Activated CD4-positive, alpha-beta memory T cell treated with anti-CD3 and anti-CD28 coated beads, Interleukin-2, amount 10 ng/mL, durations not matched to agents 7 days and 5 days (primary cell): ENCODE measurements at regions not wholly inside any gene's neighbourhood (a gene's known extent, or its start where the extent isn't known, plus 50 kb on each side); places are given as distances from the start of the nearest gene placed in this dataset.

Experiments
- CTCF ChIA-PET: fragments of 350-600 bp; sonication (Branson Sonifier 250); formaldehyde crosslinking; loops from one replicate; lab custom pipeline; 2021; ENCODE audit warnings: antibody characterized with exemption, inconsistent platforms; lab: Charles Lee
- POLR2A ChIA-PET: fragments of 350-600 bp; sonication (Branson Sonifier 250); formaldehyde crosslinking; loops from one replicate; lab custom pipeline; 2021; ENCODE audit warnings: antibody characterized with exemption; lab: Charles Lee
- DNase-seq: peaks from one replicate; pipeline ENCODE4 v3.0.0-alpha.2; 2020
- H3K27ac Mint-ChIP-seq: one replicate; pipeline ENCODE4 v1.8.0; 2021; ENCODE audit warnings: mild to moderate bottlenecking, mixed read lengths
- H3K27me3 Mint-ChIP-seq: one replicate; pipeline ENCODE4 v1.8.0; 2021; ENCODE audit warnings: mixed read lengths
- H3K36me3 Mint-ChIP-seq: one replicate; pipeline ENCODE4 v1.8.0; 2021; ENCODE audit warnings: low read depth, mixed read lengths
- H3K4me1 Mint-ChIP-seq: one replicate; pipeline ENCODE4 v1.8.0; 2021; ENCODE audit warnings: mixed read lengths
- H3K4me3 Mint-ChIP-seq: one replicate; pipeline ENCODE4 v1.8.0; 2021; ENCODE audit warnings: mild to moderate bottlenecking, mixed read lengths
- H3K9me3 Mint-ChIP-seq: one replicate; pipeline ENCODE4 v1.8.0; 2021; ENCODE audit warnings: mixed read lengths

GRCh38 chr11:25159341-25159740 lies 662.5 kb downstream of the LUZP2 start:
- no peak for DNase-seq
- no peak overlapping the region for H3K4me3 Mint-ChIP-seq
- ChIA-PET POLR2A (no interaction called here), CTCF (no interaction called here)
- peaks cover 12% of the 10 kb centered on the region for H3K9me3 Mint-ChIP-seq
- no peaks in the 10 kb centered on the region for H3K36me3 Mint-ChIP-seq
- H3K27me3 Mint-ChIP-seq, result no peaks in the 10 kb centered on the region
- no peak overlapping the region for H3K27ac Mint-ChIP-seq
- no peaks in the 10 kb centered on the region for H3K4me1 Mint-ChIP-seq

GRCh38 chr11:25163421-25163820 lies 666.6 kb downstream of the LUZP2 start:
- Mint-ChIP-seq H3K36me3 (no peaks in the 10 kb centered on the region), H3K27ac (no peak overlapping the region), H3K4me3 (no peak overlapping the region), H3K27me3 (no peaks in the 10 kb centered on the region), H3K4me1 (no peaks in the 10 kb centered on the region), H3K9me3 (peaks cover 16% of the 10 kb centered on the region)
- CTCF ChIA-PET, result no interaction called here
- DNase-seq, result no peak
- POLR2A ChIA-PET, result no interaction called here

GRCh38 chr11:25180187-25180586 lies 683.3 kb downstream of the LUZP2 start:
- Mint-ChIP-seq H3K4me1 (no peaks in the 10 kb centered on the region), H3K27ac (no peak overlapping the region), H3K36me3 (no peaks in the 10 kb centered on the region), H3K27me3 (no peaks in the 10 kb centered on the region), H3K4me3 (no peak overlapping the region), H3K9me3 (peaks cover 13% of the 10 kb centered on the region)
- POLR2A ChIA-PET, result no interaction called here
- no peak for DNase-seq
- CTCF ChIA-PET, result no interaction called here

GRCh38 chr11:25183411-25183810 lies 686.6 kb downstream of the LUZP2 start:
- ChIA-PET POLR2A (no interaction called here), CTCF (no interaction called here)
- no peak for DNase-seq
- peaks cover 9% of the 10 kb centered on the region for H3K9me3 Mint-ChIP-seq
- H3K27ac Mint-ChIP-seq, result no peak overlapping the region
- H3K4me1 Mint-ChIP-seq, result no peaks in the 10 kb centered on the region
- no peaks in the 10 kb centered on the region for H3K27me3 Mint-ChIP-seq
- no peak overlapping the region for H3K4me3 Mint-ChIP-seq
- H3K36me3 Mint-ChIP-seq, result no peaks in the 10 kb centered on the region

GRCh38 chr11:25197515-25197914 lies 700.7 kb downstream of the LUZP2 start:
- Mint-ChIP-seq H3K27ac (no peak overlapping the region), H3K9me3 (peaks cover 5% of the 10 kb centered on the region), H3K36me3 (no peaks in the 10 kb centered on the region), H3K27me3 (no peaks in the 10 kb centered on the region), H3K4me1 (no peaks in the 10 kb centered on the region), H3K4me3 (no peak overlapping the region)
- DNase-seq, result no peak
- ChIA-PET POLR2A (no interaction called here), CTCF (no interaction called here)

GRCh38 chr11:25198704-25199103 lies 701.9 kb downstream of the LUZP2 start:
- DNase-seq, result no peak
- Mint-ChIP-seq H3K27me3 (no peaks in the 10 kb centered on the region), H3K4me3 (no peak overlapping the region), H3K27ac (no peak overlapping the region), H3K9me3 (peaks cover 7% of the 10 kb centered on the region), H3K36me3 (no peaks in the 10 kb centered on the region), H3K4me1 (no peaks in the 10 kb centered on the region)
- POLR2A ChIA-PET, result no interaction called here
- CTCF ChIA-PET, result no interaction called here

- Mint-ChIP-seq H3K4me1 (no peaks in the 10 kb centered on the region), H3K27me3 (no peaks in the 10 kb centered on the region), H3K9me3 (peaks cover 13% of the 10 kb centered on the region), H3K36me3 (no peaks in the 10 kb centered on the region), H3K4me3 (no peak overlapping the region), H3K27ac (no peak overlapping the region)
- CTCF ChIA-PET, result no interaction called here
- DNase-seq, result no peak
- POLR2A ChIA-PET, result no interaction called here
Measured at GRCh38 chr11:25200925-25201324, 704.1 kb downstream of the LUZP2 start.

- no peaks in the 10 kb centered on the region for H3K36me3 Mint-ChIP-seq
- no peaks in the 10 kb centered on the region for H3K4me1 Mint-ChIP-seq
- POLR2A ChIA-PET, result no interaction called here
- CTCF ChIA-PET, result no interaction called here
- no peak overlapping the region for H3K27ac Mint-ChIP-seq
- H3K4me3 Mint-ChIP-seq, result no peak overlapping the region
- H3K9me3 Mint-ChIP-seq, result peaks cover 19% of the 10 kb centered on the region
- H3K27me3 Mint-ChIP-seq, result no peaks in the 10 kb centered on the region
- DNase-seq, result no peak
Measured at GRCh38 chr11:25206762-25207161, 709.9 kb downstream of the LUZP2 start.

GRCh38 chr11:25211635-25212254 lies 714.9 kb downstream of the LUZP2 start:
- Mint-ChIP-seq H3K27me3 (no peaks in the 10 kb centered on the region), H3K27ac (no peak overlapping the region), H3K4me3 (no peak overlapping the region), H3K36me3 (no peaks in the 10 kb centered on the region), H3K4me1 (no peaks in the 10 kb centered on the region), H3K9me3 (peaks cover 14% of the 10 kb centered on the region)
- DNase-seq, result no peak
- ChIA-PET CTCF (no interaction called here), POLR2A (no interaction called here)

GRCh38 chr11:25214535-25215176 lies 717.8 kb downstream of the LUZP2 start:
- ChIA-PET POLR2A (no interaction called here), CTCF (no interaction called here)
- Mint-ChIP-seq H3K27me3 (no peaks in the 10 kb centered on the region), H3K36me3 (no peaks in the 10 kb centered on the region), H3K27ac (no peak overlapping the region), H3K4me1 (no peaks in the 10 kb centered on the region), H3K4me3 (no peak overlapping the region), H3K9me3 (peaks cover 14% of the 10 kb centered on the region)
- DNase-seq, result no peak

GRCh38 chr11:25218036-25218435 lies 721.2 kb downstream of the LUZP2 start:
- H3K27me3 Mint-ChIP-seq, result no peaks in the 10 kb centered on the region
- no peak overlapping the region for H3K4me3 Mint-ChIP-seq
- H3K4me1 Mint-ChIP-seq, result no peaks in the 10 kb centered on the region
- DNase-seq, result no peak
- no peak overlapping the region for H3K27ac Mint-ChIP-seq
- ChIA-PET CTCF (no interaction called here), POLR2A (no interaction called here)
- no peaks in the 10 kb centered on the region for H3K36me3 Mint-ChIP-seq
- peaks cover 10% of the 10 kb centered on the region for H3K9me3 Mint-ChIP-seq

GRCh38 chr11:25225078-25225477 lies 728.2 kb downstream of the LUZP2 start:
- peaks cover 9% of the 10 kb centered on the region for H3K9me3 Mint-ChIP-seq
- ChIA-PET CTCF (no interaction called here), POLR2A (no interaction called here)
- no peaks in the 10 kb centered on the region for H3K27me3 Mint-ChIP-seq
- H3K36me3 Mint-ChIP-seq, result no peaks in the 10 kb centered on the region
- no peak overlapping the region for H3K4me3 Mint-ChIP-seq
- H3K4me1 Mint-ChIP-seq, result no peaks in the 10 kb centered on the region
- no peak for DNase-seq
- H3K27ac Mint-ChIP-seq, result no peak overlapping the region

- Mint-ChIP-seq H3K4me3 (no peak overlapping the region), H3K27me3 (no peaks in the 10 kb centered on the region), H3K9me3 (peaks cover 9% of the 10 kb centered on the region), H3K36me3 (no peaks in the 10 kb centered on the region), H3K4me1 (no peaks in the 10 kb centered on the region), H3K27ac (no peak overlapping the region)
- CTCF ChIA-PET, result no interaction called here
- no peak for DNase-seq
- POLR2A ChIA-PET, result no interaction called here
Measured at GRCh38 chr11:25242928-25243327, 746.1 kb downstream of the LUZP2 start.

GRCh38 chr11:25244126-25244525 lies 747.3 kb downstream of the LUZP2 start:
- peaks cover 11% of the 10 kb centered on the region for H3K9me3 Mint-ChIP-seq
- no peaks in the 10 kb centered on the region for H3K36me3 Mint-ChIP-seq
- CTCF ChIA-PET, result no interaction called here
- no peaks in the 10 kb centered on the region for H3K4me1 Mint-ChIP-seq
- DNase-seq, result no peak
- POLR2A ChIA-PET, result no interaction called here
- no peak overlapping the region for H3K27ac Mint-ChIP-seq
- no peak overlapping the region for H3K4me3 Mint-ChIP-seq
- H3K27me3 Mint-ChIP-seq, result no peaks in the 10 kb centered on the region
